ENCODE measurements at regions not wholly inside any gene's neighbourhood (a gene's known extent, or its start where the extent isn't known, plus 50 kb on each side); places are given as distances from the start of the nearest gene placed in this dataset.
"Not testable (repeated sequence)": the region's sequence is repeated elsewhere in the genome, so short reads cannot be mapped to it uniquely, and the experiment has no call there.

DNA sequence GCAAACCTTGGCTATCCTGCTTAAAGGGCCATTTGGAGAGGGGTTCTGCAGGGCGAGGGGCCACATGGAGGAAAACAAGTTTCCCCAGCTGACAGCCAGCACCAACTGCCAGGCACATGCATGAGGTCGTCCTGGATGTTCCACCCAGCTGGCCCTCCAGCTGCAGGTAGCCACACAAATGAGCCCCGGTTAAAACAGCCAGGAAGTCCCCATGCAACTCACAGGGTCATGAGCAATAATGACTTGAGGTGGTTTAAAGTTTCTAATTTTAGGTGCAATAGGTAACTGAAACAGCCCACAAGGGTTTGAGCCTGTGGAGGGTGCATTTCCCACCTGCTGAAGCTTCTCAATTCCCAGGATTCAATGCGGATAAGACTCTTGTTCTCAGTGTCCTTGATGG, 160.8 kb upstream of the CCZ1B start:
- TF ChIP-seq, protein P1, sequence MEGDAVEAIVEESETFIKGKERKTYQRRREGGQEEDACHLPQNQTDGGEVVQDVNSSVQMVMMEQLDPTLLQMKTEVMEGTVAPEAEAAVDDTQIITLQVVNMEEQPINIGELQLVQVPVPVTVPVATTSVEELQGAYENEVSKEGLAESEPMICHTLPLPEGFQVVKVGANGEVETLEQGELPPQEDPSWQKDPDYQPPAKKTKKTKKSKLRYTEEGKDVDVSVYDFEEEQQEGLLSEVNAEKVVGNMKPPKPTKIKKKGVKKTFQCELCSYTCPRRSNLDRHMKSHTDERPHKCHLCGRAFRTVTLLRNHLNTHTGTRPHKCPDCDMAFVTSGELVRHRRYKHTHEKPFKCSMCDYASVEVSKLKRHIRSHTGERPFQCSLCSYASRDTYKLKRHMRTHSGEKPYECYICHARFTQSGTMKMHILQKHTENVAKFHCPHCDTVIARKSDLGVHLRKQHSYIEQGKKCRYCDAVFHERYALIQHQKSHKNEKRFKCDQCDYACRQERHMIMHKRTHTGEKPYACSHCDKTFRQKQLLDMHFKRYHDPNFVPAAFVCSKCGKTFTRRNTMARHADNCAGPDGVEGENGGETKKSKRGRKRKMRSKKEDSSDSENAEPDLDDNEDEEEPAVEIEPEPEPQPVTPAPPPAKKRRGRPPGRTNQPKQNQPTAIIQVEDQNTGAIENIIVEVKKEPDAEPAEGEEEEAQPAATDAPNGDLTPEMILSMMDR (IDR thresholded peaks at IDR 0.05; ENCODE audit: low read depth, low read length): not testable (repeated sequence)
- TF ChIP-seq EZH2phosphoT487 (IDR thresholded peaks at IDR 0.05; ENCODE audit: low read depth): not testable (repeated sequence)

All from OCI-LY3 (cell line).